ENCODE measurements at regions not wholly inside any gene's neighbourhood (a gene's known extent, or its start where the extent isn't known, plus 50 kb on each side); places are given as distances from the start of the nearest gene placed in this dataset.
"Not testable (repeated sequence)": the region's sequence is repeated elsewhere in the genome, so short reads cannot be mapped to it uniquely, and the experiment has no call there.

GRCh38 chr6:166802401-166802800, 153.9 kb downstream of the RNASET2 start:
- DNase-seq = no peak

DNA sequence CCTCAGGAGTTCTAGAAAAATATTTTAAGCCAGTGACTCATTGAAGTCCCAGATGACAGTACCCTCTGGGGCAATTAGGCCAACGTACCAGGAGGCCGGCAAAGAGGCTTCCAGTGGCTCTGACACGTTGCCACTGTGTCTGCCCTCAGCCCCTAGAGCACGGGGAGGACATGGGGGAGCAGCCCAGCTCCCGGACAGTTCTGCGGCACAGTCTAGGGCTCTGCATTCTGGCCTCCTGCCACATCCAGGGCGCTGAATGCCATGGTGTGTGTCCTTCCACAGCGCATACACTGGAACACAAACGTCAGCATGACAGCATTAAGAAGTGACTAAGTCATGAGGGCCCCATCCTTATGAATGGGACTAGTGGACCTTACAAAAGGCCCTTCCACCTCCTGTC, 156.2 kb downstream of the RNASET2 start:
- no peak for DNase-seq

DNA sequence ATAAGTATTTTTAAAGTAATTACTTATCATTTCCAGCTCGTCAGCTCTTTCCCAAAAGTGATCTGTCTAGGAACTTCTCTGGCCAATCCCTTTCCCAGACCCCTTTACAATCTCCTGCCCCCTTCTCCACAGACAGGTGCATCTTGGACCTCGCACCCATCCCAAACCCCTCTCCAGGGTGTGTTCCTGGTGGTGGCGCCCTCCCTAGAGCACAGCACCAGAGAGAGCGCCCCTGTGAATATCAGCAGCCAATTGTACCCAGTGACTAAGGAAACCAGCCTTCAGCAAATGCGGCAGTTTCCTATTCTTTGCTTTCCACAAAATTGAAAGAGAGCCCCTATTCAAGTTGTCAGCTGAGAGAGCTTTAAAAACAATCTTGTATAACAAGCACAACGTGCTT, 157.7 kb downstream of the RNASET2 start:
- no peak for DNase-seq

DNA sequence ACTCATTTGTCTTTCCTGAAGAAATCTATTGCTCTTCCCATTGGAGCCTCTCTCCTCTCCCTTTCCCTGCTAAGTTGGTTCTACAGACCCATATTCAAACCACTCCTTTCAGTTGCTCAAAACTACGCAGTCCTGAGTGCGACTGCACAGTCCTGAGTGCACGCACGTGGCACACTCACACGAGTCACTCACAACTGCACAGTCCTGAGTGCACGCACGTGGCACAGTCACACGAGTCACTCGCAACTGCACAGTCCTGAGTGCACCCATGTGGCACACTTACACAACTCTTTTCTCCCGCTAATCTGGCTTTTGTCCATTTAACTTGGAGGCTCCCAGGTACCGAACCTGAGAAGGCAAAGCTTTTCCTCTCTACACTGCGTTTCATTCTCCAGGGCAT, 159.7 kb downstream of the RNASET2 start:
- DNase-seq = no peak

GRCh38 chr6:166795879-166796278, 160.5 kb downstream of the RNASET2 start:
- no peak for DNase-seq

GRCh38 chr6:166790808-166791207, 163.8 kb upstream of the RPS6KA2 start:
- DNase-seq = not testable (repeated sequence)

GRCh38 chr6:166788846-166789529, 161.9 kb upstream of the RPS6KA2 start:
- not testable (repeated sequence) for DNase-seq

DNA sequence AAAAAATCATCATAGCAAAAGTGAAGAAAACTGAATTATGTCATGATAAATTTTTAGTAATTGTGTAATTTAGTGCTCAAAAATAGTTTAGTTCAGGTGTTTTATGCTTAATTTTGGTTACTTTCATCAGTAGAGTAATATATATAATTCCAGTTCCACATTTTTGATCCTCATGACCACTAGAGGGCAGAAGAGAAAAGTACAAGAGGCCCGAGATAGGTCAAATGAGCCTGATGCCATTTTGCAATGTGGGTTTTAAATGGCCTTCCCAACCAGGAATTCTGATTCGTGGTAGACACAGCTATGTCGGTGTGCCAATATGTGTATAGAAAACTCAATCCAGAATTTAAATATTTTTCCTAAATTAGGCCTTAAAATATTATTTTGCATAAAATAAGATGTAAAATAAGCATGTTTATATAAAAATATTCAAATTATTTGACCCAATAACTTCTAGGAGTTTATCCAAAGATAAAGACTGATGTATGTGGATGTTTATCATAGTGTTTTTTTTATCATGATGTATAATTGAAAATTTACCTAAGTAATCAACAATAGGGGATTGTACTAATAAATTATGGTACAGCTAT, 159.7 kb upstream of the RPS6KA2 start:
- DNase-seq = peak; percentile 62

GRCh38 chr6:166785131-166785530, 158.1 kb upstream of the RPS6KA2 start:
- DNase-seq = no peak

GRCh38 chr6:166784691-166785090, 157.6 kb upstream of the RPS6KA2 start:
- no peak for DNase-seq

- DNase-seq = no peak
These were observed 155.5 kb upstream of the RPS6KA2 start for GRCh38 chr6:166782520-166782919.

- DNase-seq = no peak
These were observed 154.3 kb upstream of the RPS6KA2 start for GRCh38 chr6:166781331-166781730.

DNA sequence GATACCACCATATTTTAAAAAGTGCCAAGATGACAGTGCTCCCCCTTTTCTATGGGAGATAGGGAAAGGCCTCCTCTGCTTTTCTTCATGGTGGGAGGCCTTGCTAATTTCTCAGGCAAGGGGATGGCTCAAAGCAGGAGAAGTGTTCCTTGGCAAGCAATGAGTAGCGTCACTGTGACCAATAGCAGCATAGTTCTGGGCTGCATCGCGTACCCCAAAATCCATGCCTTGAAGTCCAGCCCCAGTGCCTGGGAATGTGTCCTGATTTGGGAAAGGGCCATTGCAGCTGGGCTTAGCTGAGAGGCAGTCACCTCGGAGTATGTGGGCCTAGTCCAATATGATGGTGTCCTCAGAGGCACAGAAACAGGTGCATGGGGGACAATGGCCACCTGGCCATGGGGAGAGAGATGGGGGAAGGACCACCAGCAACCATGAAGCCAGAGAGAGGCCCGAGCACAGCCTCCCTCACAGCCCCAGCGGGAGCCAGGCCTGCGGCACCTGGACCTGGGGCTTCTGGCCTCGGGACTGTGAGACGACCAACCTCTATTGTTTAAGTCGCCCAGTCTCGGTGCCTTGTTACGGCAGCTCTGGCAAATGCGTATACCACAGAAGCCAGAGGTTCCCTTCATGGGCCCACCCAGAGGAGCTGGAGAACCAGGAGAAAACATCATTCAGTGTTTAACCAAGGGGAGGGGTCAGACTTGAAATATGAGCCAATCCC, 153.1 kb upstream of the RPS6KA2 start:
- no peak for DNase-seq

DNA sequence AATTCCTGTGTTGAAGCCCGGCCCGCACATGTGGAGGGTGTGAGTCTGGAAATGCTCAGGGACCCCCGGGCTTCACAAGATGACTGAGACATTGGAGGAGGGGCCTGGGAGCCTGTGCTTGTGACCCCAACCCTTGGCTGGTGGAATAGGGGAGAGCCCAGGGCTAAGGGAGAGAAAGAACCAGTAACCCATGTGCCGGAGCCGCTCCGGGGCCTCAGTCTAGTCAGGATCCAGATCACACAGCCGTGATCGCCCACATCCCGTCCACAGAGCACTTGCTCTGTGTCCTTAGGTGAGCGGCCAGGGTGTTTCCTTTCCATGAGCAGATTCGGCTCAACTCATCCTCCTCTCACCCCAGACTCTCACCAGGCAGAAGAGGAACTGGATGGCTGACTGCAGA, 152.3 kb upstream of the RPS6KA2 start:
- DNase-seq = no peak

GRCh38 chr6:166778776-166779175, 151.7 kb upstream of the RPS6KA2 start:
- no peak for DNase-seq

GRCh38 chr6:166778046-166778445, 151.0 kb upstream of the RPS6KA2 start:
- no peak for DNase-seq

DNA sequence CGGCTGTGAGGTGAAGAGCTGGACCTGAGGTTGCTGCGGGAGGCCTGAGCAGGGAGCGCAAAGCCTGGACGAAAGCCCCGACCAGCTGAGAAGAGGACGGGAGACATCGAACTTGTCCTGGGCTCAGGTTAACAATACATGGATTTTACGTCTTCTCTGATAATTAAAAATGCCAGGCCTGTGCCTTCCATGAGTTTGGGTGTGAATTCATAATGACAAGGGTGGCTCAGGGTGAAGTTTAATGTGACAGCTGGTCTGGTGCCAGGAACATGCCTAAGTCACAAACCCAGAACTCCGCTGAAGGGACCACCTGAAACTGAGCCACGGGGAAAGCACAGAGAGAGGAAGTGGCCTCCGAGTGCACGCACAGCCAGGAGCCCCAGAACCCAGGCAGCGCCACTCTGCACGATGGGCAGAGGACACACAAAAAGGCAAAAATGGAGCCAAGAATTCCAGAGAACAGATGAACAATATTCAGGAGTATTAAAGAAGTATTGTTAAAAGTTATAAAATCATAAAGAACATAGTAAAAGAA, 150.1 kb upstream of the RPS6KA2 start:
- DNase-seq = no peak

DNA sequence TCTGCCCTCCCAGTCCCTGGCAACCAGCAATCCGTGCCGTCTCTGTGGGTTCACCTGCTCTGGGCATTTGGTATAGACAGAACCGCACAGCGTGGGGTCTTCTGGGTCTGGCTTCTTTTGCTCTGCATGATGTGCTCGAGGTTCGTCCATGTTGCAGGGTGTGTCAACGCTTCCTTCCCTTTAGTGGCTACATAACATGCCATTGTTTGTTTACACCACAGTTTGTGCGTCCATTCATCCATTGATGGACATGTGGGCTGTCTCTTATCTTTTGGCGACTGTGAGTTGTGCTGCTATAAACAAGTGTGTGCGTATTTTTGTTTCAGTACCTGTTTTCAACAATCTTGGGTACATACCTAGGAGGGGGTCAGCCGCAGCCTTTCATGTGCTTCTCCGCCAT, 149.5 kb upstream of the RPS6KA2 start:
- no peak for DNase-seq

- no peak for DNase-seq
These were observed 148.8 kb upstream of the RPS6KA2 start for GRCh38 chr6:166775923-166776220.

- DNase-seq = peak; percentile 42
These were observed 148.3 kb upstream of the RPS6KA2 start for GRCh38 chr6:166775180-166775922.

GRCh38 chr6:166774770-166775169, 147.7 kb upstream of the RPS6KA2 start:
- no peak for DNase-seq

DNA sequence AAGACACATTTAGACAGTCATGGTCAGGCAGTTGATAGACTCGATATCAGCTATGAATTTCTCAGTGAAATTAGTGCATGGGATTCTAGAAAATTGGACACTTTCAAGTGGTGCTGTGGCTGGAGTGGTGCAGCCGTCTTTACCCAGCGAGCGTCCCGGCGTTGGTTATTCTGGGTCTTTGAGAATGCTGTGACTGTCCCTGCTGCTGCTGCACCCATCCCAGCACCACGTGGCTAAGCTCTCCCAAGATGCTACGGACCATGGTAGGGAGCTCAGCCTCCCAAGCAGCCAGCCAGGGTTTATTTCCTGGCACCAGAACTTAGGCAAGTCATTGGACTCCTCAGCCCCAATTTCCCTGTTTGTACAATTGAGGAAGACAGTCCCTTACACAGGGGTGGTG, 147.2 kb upstream of the RPS6KA2 start:
- no peak for DNase-seq

- DNase-seq = no peak
These were observed 145.5 kb upstream of the RPS6KA2 start for GRCh38 chr6:166772518-166772917.

DNA sequence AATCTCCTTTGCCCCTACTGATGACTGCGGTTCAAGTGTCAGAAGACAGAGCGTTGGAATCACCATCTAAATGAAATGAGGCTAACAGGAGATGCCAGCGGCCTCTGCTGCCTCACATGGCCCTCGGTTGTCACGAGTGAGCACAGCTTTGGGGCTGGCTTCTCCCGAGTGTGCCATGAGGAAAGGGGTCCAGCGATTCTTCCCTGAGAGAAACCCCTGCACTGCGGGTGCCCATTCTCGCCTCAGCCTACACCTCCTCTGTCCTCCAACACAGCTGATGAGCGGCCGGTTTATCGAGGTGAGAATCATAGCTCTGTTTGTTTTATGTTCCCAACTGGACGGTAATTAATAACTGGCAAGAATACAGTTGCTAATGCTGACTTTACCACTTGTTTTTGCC, 144.7 kb upstream of the RPS6KA2 start:
- no peak for DNase-seq

Measured in NCI-H510A treated with DMSO at 0.1 percent for 48 hours (cell line).